H1 (cell line): ENCODE measurements at regions not wholly inside any gene's neighbourhood (a gene's known extent, or its start where the extent isn't known, plus 50 kb on each side); places are given as distances from the start of the nearest gene placed in this dataset.

Experiments
- CTCF ChIA-PET: fragments of 300-600 bp; sonication (Branson Sonifier 250); formaldehyde crosslinking; loops from one replicate; lab custom pipeline; 2021; ENCODE audit not compliant: partially characterized antibody; lab: Charles Lee
- POLR2A ChIA-PET: fragments of 300-600 bp; sonication (Branson Sonifier 250); formaldehyde crosslinking; loops from one replicate; lab custom pipeline; 2021; ENCODE audit warnings: inconsistent platforms; ENCODE audit not compliant: partially characterized antibody; lab: Charles Lee
- DNase-seq, 2 experiments: peaks; one replicate each; pipeline versions ENCODE4 v3.0.0 to v3.0.0-alpha.2; 2010 to 2022; ENCODE audit warnings: low spot score in 2 of 2, low read depth in 1 of 2, mixed read lengths in 1 of 2
- FAIRE-seq: peaks from 2 replicates; lab custom pipeline; 2011; peaks lifted over from hg19 to GRCh38; lab: Jason Lieb, UNC
- H2AFZ ChIP-seq: 2 replicates; pipeline ENCODE4 v1.8.1; 2012; ENCODE audit warnings: low read length, inconsistent platforms
- H2AK5ac ChIP-seq: 2 replicates; pipeline ENCODE4 v1.6.1; 2013; ENCODE audit warnings: low read depth, low read length
- H2BK120ac ChIP-seq: replicated peaks from 2 replicates; pipeline ENCODE3; 2013; ENCODE audit warnings: low read depth, low read length, inconsistent platforms
- H2BK12ac ChIP-seq: 2 replicates; pipeline ENCODE4 v1.6.1; 2013; ENCODE audit warnings: low read depth, low read length
- H2BK15ac ChIP-seq: 2 replicates; pipeline ENCODE4 v1.6.1; 2013; ENCODE audit warnings: low read length
- H2BK20ac ChIP-seq: 2 replicates; pipeline ENCODE4 v1.6.1; 2013; ENCODE audit warnings: low read length
- H2BK5ac ChIP-seq: 2 replicates; pipeline ENCODE4 v1.6.1; 2013; ENCODE audit warnings: low read depth, low read length
- H3K14ac ChIP-seq: 2 replicates; pipeline ENCODE4 v1.6.1; 2013; ENCODE audit warnings: inconsistent platforms; ENCODE audit not compliant: insufficient read length
- H3K18ac ChIP-seq: 2 replicates; pipeline ENCODE4 v1.6.1; 2013; ENCODE audit warnings: low read length; ENCODE audit errors: extremely low read depth
- H3K23ac ChIP-seq: 2 replicates; pipeline ENCODE4 v1.6.1; 2013; ENCODE audit warnings: inconsistent platforms; ENCODE audit not compliant: insufficient read length
- H3K23me2 ChIP-seq: 2 replicates; pipeline ENCODE4 v1.6.1; 2013; ENCODE audit warnings: low read depth, low read length
- H3K27ac ChIP-seq: 2 replicates; pipeline ENCODE4 v1.6.1; 2011; ENCODE audit warnings: low read depth, low read length, inconsistent platforms
- H3K27me3 ChIP-seq, 4 experiments: replicated peaks in 1 of 4; 1 replicate in 1 of 4; 2 replicates in 3 of 4; pipeline versions ENCODE4 v1.6.1 to v1.8.1; 2011 to 2013; ENCODE audit warnings: low read length in 3 of 4, mild to moderate bottlenecking in 3 of 4, inconsistent platforms in 2 of 4, mixed read lengths in 2 of 4, moderate library complexity in 1 of 4; ENCODE audit not compliant: control insufficient read depth in 3 of 4, insufficient read depth in 3 of 4; ENCODE audit errors: extremely low read depth in 1 of 4
- H3K36me3 ChIP-seq, 4 experiments: 2 replicates each; pipeline versions ENCODE4 v1.6.1 to v1.8.1; 2011 to 2013; ENCODE audit warnings: mild to moderate bottlenecking in 4 of 4, low read length in 3 of 4, moderate library complexity in 2 of 4, control low read depth in 1 of 4, inconsistent platforms in 1 of 4; ENCODE audit not compliant: insufficient read depth in 4 of 4, control insufficient read depth in 2 of 4
- H3K4ac ChIP-seq: replicated peaks from 2 replicates; pipeline ENCODE3; 2013; ENCODE audit warnings: low read length, low read depth, mixed read lengths, inconsistent platforms; ENCODE audit not compliant: insufficient read length
- H3K4me1 ChIP-seq, 4 experiments: replicated peaks in 1 of 4; 1 replicate in 1 of 4; 2 replicates in 3 of 4; pipeline versions ENCODE4 v1.6.1 to v1.8.1; 2011 to 2013; ENCODE audit warnings: low read length in 3 of 4, inconsistent platforms in 2 of 4, mixed read lengths in 1 of 4; ENCODE audit not compliant: insufficient read depth in 4 of 4, control insufficient read depth in 3 of 4
- H3K4me2 ChIP-seq, 2 experiments: 2 replicates each; pipeline versions ENCODE4 v1.6.1 to v1.8.1; 2011 to 2013; ENCODE audit warnings: low read depth in 2 of 2, low read length in 2 of 2, control low read depth in 1 of 2, inconsistent platforms in 1 of 2, mild to moderate bottlenecking in 1 of 2; ENCODE audit not compliant: insufficient read depth in 1 of 2
- H3K4me3 ChIP-seq, 4 experiments: fragments of 200-600, 300-600 bp in 1 of 4; sonication (generic), shearing (Covaris generic), sonication (Bioruptor Twin) in 1 of 4; 2 replicates each; pipeline versions ENCODE4 v1.5.1 to v1.8.1; 2011 to 2016; ENCODE audit warnings: low read length in 4 of 4, low read depth in 3 of 4, control low read depth in 2 of 4, inconsistent platforms in 2 of 4, mild to moderate bottlenecking in 2 of 4, mixed read lengths in 1 of 4, moderate library complexity in 1 of 4; ENCODE audit not compliant: insufficient read depth in 2 of 4; ENCODE audit errors: extremely low read depth in 1 of 4
- H3K56ac ChIP-seq: replicated peaks from 2 replicates; pipeline ENCODE3; 2013; ENCODE audit warnings: low read depth, mild to moderate bottlenecking, mixed read lengths, low read length, inconsistent platforms; ENCODE audit not compliant: insufficient read length
- H3K79me1 ChIP-seq: 2 replicates; pipeline ENCODE4 v1.6.1; 2013; ENCODE audit warnings: low read depth, low read length, control low read depth
- H3K79me2 ChIP-seq, 2 experiments: 2 replicates each; pipeline versions ENCODE4 v1.6.1 to v1.8.1; 2012 to 2013; ENCODE audit warnings: low read length in 2 of 2, mild to moderate bottlenecking in 2 of 2, inconsistent platforms in 1 of 2; ENCODE audit not compliant: insufficient read depth in 2 of 2, control insufficient read depth in 1 of 2
- H3K9ac ChIP-seq, 4 experiments: replicated peaks in 1 of 4; 1 replicate in 1 of 4; 2 replicates in 3 of 4; pipeline versions ENCODE4 v1.6.1 to v1.8.1; 2011 to 2013; ENCODE audit warnings: low read depth in 3 of 4, low read length in 3 of 4, control low read depth in 2 of 4, mild to moderate bottlenecking in 2 of 4, moderate library complexity in 2 of 4, inconsistent platforms in 1 of 4; ENCODE audit errors: extremely low read depth in 1 of 4
- H3K9me3 ChIP-seq, 2 experiments: 2 replicates each; pipeline versions ENCODE4 v1.6.1 to v1.8.1; 2012 to 2013; ENCODE audit warnings: mild to moderate bottlenecking in 2 of 2, moderate library complexity in 2 of 2, control low read depth in 1 of 2, inconsistent platforms in 1 of 2, low read depth in 1 of 2, low read length in 1 of 2, mixed read lengths in 1 of 2; ENCODE audit not compliant: insufficient read depth in 2 of 2
- H4K20me1 ChIP-seq, 2 experiments: replicated peaks in 1 of 2; 2 replicates each; pipeline versions ENCODE3 to v1.8.1; 2011 to 2013; ENCODE audit warnings: inconsistent platforms in 2 of 2, low read length in 2 of 2, mild to moderate bottlenecking in 1 of 2; ENCODE audit not compliant: insufficient read depth in 2 of 2, control insufficient read depth in 1 of 2
- H4K5ac ChIP-seq: 2 replicates; pipeline ENCODE4 v1.6.1; 2013; ENCODE audit warnings: low read length, low read depth, mixed read lengths, inconsistent platforms; ENCODE audit not compliant: insufficient read length
- H4K8ac ChIP-seq: 2 replicates; pipeline ENCODE4 v1.8.0; 2013; ENCODE audit warnings: mild to moderate bottlenecking, moderate library complexity, low read length, inconsistent platforms; ENCODE audit not compliant: insufficient read depth; ENCODE audit errors: extremely low read depth
- H4K91ac ChIP-seq: replicated peaks from 2 replicates; pipeline ENCODE3; 2013; ENCODE audit warnings: low read length, mixed read lengths, inconsistent platforms; ENCODE audit not compliant: insufficient read length
- ASH2L ChIP-seq: fragments of 200-600, 300-600 bp; sonication (generic); IDR thresholded peaks from one replicate; pipeline ENCODE4 v1.7.1; 2017; ENCODE audit warnings: low read length
- EGR1 ChIP-seq: IDR thresholded peaks from 2 replicates; pipeline ENCODE4 v1.6.1; 2011; ENCODE audit warnings: low read depth, low read length, borderline replicate concordance
- HDAC2 ChIP-seq, 2 experiments: fragments of 300-600 bp in 1 of 2; sonication (generic) in 1 of 2; IDR thresholded peaks; 2 replicates each; pipeline ENCODE4 v1.6.1; 2011 to 2012; ENCODE audit warnings: low read depth in 2 of 2, low read length in 2 of 2, mild to moderate bottlenecking in 2 of 2, moderate library complexity in 2 of 2, borderline replicate concordance in 1 of 2, inconsistent platforms in 1 of 2
- HDAC6 ChIP-seq: IDR thresholded peaks from one replicate; pipeline ENCODE4 v1.7.1; 2012; ENCODE audit warnings: low read depth, mild to moderate bottlenecking, inconsistent platforms, low read length, moderate library complexity
- JUN ChIP-seq: IDR thresholded peaks from 2 replicates; pipeline ENCODE4 v1.6.1; 2011; ENCODE audit warnings: low read depth, mild to moderate bottlenecking, improper control_type of control experiment, low read length
- POU5F1 ChIP-seq: IDR thresholded peaks from 2 replicates; pipeline ENCODE4 v1.6.1; 2011; ENCODE audit warnings: low read depth, mild to moderate bottlenecking, low read length, moderate library complexity
- RBBP5 ChIP-seq: IDR thresholded peaks from 2 replicates; pipeline ENCODE4 v1.7.1; 2012; ENCODE audit warnings: low read depth, mild to moderate bottlenecking, inconsistent platforms, low read length, moderate library complexity, borderline replicate concordance
- SP2 ChIP-seq: IDR thresholded peaks from 2 replicates; pipeline ENCODE4 v1.6.1; 2012; ENCODE audit warnings: mild to moderate bottlenecking, low read length, inconsistent platforms
- SUZ12 ChIP-seq: fragments of 200-600 bp; sonication (generic); IDR thresholded peaks from 2 replicates; pipeline ENCODE4 v1.6.1; 2012; ENCODE audit warnings: mild to moderate bottlenecking, inconsistent platforms, low read length, moderate library complexity, mixed read lengths
- TEAD4 ChIP-seq: IDR thresholded peaks from 2 replicates; pipeline ENCODE4 v1.6.1; 2012; ENCODE audit warnings: low read depth, low read length, inconsistent platforms, mixed read lengths
- TF ChIP-seq, protein P1 (sequence below): IDR thresholded peaks from 2 replicates; pipeline ENCODE4 v1.6.1; 2011; ENCODE audit warnings: low read depth, mild to moderate bottlenecking, low read length; ENCODE audit not compliant: insufficient read depth
- TF ChIP-seq, protein P2 (sequence below), 3 experiments: IDR thresholded peaks; 1 replicate in 2 of 3; 2 replicates in 1 of 3; pipeline versions ENCODE4 v1.5.1 to v1.6.1; 2011; ENCODE audit warnings: low read length in 3 of 3, mild to moderate bottlenecking in 3 of 3, inconsistent platforms in 2 of 3, low read depth in 1 of 3, moderate library complexity in 1 of 3; ENCODE audit not compliant: insufficient read depth in 1 of 3; ENCODE audit errors: control extremely low read depth in 1 of 3

DNA sequence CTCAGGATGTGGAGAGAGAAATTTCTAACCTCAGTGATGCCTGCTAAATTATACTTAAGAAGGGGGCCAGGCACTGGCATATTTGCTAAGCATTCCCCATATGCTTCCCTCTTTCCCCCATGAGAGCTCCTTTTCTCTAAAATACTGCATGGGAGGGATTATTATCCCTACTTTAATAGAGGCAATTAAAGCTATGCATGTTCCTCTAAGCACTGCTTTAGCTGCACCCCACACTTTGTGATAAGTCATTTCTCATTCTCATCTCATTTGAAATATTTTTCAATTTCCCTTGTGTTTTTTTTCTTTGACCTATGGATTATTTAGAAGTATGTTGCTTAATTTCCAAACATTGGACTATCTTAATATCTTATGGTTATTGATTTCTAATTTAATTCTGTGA, 72.1 kb upstream of the CIBAR2 start:
- Histone ChIP-seq H3K4me1 (peaks cover 0 to 3% (median 0%) of the 10 kb centered on the region in 4 experiments; a peak in 4 of 7 replicates), H4K8ac (no peak overlapping the region), H3K79me2 (peaks cover 0 to 10% of the 10 kb centered on the region in 2 experiments; a peak in 1 of 4 replicates), H3K27me3 (no peaks in the 10 kb centered on the region), H3K4me3 (no peak overlapping the region), H3K4ac (no peak overlapping the region), H3K9ac (no peak overlapping the region), H4K20me1 (peaks cover 2 to 13% of the 10 kb centered on the region in 2 experiments), H3K14ac (no peak overlapping the region), H2BK5ac (no peak overlapping the region), H4K5ac (no peak overlapping the region), H2BK15ac (no peak overlapping the region), H3K56ac (no peak overlapping the region), H3K36me3 (0 out of 8 replicates have a peak, but pooled peaks cover 0 to 2% (median 0%) of the 10 kb centered on the region in 4 experiments), H3K9me3 (peaks cover 0 to 8% of the 10 kb centered on the region in 2 experiments; a peak in 2 of 4 replicates), H3K27ac (no peak overlapping the region), H2AFZ (no peak overlapping the region), H4K91ac (no peak overlapping the region), H3K4me2 (no peak overlapping the region), H3K79me1 (peaks cover 12% of the 10 kb centered on the region), H2BK20ac (no peak overlapping the region), H3K23ac (no peak overlapping the region), H3K23me2 (no peaks in the 10 kb centered on the region), H2BK120ac (no peak overlapping the region), H3K18ac (no peak overlapping the region), H2AK5ac (no peak overlapping the region), H2BK12ac (no peak overlapping the region)
- ChIA-PET CTCF (interaction anchor here (0.9 to 4.6 kb wide), 5 partner anchors 9 to 90 kb away, joined by 3 to 35 read pairs (median 6); no protein-coding TSS in a partner anchor), POLR2A (interaction anchor here (1.7 kb wide), 1 partner anchor 9 kb away, joined by 3 read pairs; no protein-coding TSS in a partner anchor)
- DNase-seq: no peak
- FAIRE-seq: no peak
- TF ChIP-seq JUN (no peak), HDAC2 (IDR thresholded peaks at IDR 0.05; ENCODE audit: borderline replicate concordance in 1 of 2, low read depth in 2 of 2, low read length in 2 of 2) (no peak), POU5F1 (no peak), TEAD4 (no peak), EGR1 (no peak), ASH2L (no peak), SUZ12 (no peak), RBBP5 (no peak), SP2 (no peak), HDAC6 (no peak)
- TF ChIP-seq, protein P1, sequence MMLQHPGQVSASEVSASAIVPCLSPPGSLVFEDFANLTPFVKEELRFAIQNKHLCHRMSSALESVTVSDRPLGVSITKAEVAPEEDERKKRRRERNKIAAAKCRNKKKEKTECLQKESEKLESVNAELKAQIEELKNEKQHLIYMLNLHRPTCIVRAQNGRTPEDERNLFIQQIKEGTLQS: no peak
- TF ChIP-seq, protein P2, sequence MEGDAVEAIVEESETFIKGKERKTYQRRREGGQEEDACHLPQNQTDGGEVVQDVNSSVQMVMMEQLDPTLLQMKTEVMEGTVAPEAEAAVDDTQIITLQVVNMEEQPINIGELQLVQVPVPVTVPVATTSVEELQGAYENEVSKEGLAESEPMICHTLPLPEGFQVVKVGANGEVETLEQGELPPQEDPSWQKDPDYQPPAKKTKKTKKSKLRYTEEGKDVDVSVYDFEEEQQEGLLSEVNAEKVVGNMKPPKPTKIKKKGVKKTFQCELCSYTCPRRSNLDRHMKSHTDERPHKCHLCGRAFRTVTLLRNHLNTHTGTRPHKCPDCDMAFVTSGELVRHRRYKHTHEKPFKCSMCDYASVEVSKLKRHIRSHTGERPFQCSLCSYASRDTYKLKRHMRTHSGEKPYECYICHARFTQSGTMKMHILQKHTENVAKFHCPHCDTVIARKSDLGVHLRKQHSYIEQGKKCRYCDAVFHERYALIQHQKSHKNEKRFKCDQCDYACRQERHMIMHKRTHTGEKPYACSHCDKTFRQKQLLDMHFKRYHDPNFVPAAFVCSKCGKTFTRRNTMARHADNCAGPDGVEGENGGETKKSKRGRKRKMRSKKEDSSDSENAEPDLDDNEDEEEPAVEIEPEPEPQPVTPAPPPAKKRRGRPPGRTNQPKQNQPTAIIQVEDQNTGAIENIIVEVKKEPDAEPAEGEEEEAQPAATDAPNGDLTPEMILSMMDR (IDR thresholded peaks at IDR 0.05; ENCODE audit: control extremely low read depth in 1 of 3, insufficient read depth in 1 of 3, low read depth in 1 of 3, low read length in 3 of 3): no peak
